Loucy (cell line): ENCODE measurements at regions not wholly inside any gene's neighbourhood (a gene's known extent, or its start where the extent isn't known, plus 50 kb on each side); places are given as distances from the start of the nearest gene placed in this dataset.

ENCODE experiments used
- H2AFZ ChIP-seq: fragments of 200-600 bp; sonication (generic); 2 replicates; pipeline ENCODE4 v1.6.0; 2016; ENCODE audit warnings: antibody characterized with exemption, mild to moderate bottlenecking, low read length, moderate library complexity
- H3F3A ChIP-seq: fragments of 200-600 bp; 2 replicates; pipeline ENCODE4 v1.6.0; 2016; ENCODE audit warnings: antibody characterized with exemption, low read depth, mild to moderate bottlenecking
- H3K27me3 ChIP-seq: fragments of 200-600 bp; sonication (generic); 2 replicates; pipeline ENCODE4 v1.6.1; 2014; ENCODE audit warnings: low read length, mild to moderate bottlenecking; ENCODE audit not compliant: insufficient read depth, poor library complexity, severe bottlenecking
- H3K36me3 ChIP-seq: fragments of 200-600 bp; sonication (generic); 2 replicates; pipeline ENCODE4 v1.6.1; 2016; ENCODE audit warnings: low read length; ENCODE audit not compliant: insufficient read depth
- H3K4me1 ChIP-seq: fragments of 200-600 bp; sonication (generic); 2 replicates; pipeline ENCODE4 v1.5.1; 2014; ENCODE audit warnings: low read length, mild to moderate bottlenecking; ENCODE audit not compliant: insufficient read depth, poor library complexity, severe bottlenecking
- H3K4me2 ChIP-seq: fragments of 200-600 bp; sonication (generic); 2 replicates; pipeline ENCODE4 v1.6.0; 2014; ENCODE audit warnings: antibody characterized with exemption, low read length, low read depth, mild to moderate bottlenecking; ENCODE audit not compliant: poor library complexity, severe bottlenecking
- H3K4me3 ChIP-seq: fragments of 200-600 bp; sonication (generic); 2 replicates; pipeline ENCODE4 v1.5.1; 2014; ENCODE audit warnings: low read length, mild to moderate bottlenecking, mixed read lengths; ENCODE audit not compliant: poor library complexity, severe bottlenecking
- H3K79me2 ChIP-seq: fragments of 200-600 bp; sonication (generic); 2 replicates; pipeline ENCODE4 v1.6.1; 2014; ENCODE audit warnings: low read length; ENCODE audit not compliant: insufficient read depth
- H3K9ac ChIP-seq: fragments of 200-600 bp; sonication (generic); 2 replicates; pipeline ENCODE4 v1.6.0; 2014; ENCODE audit warnings: mild to moderate bottlenecking, low read depth, low read length, moderate library complexity; ENCODE audit not compliant: poor library complexity, severe bottlenecking
- H3K9me2 ChIP-seq: fragments of 200-600 bp; sonication (generic); replicated peaks from 2 replicates; pipeline ENCODE4 v1.6.1; 2016; ENCODE audit warnings: low read depth, low read length, mixed read lengths
- H3K9me3 ChIP-seq: fragments of 200-600 bp; sonication (generic); 2 replicates; pipeline ENCODE4 v1.6.1; 2014; ENCODE audit warnings: mild to moderate bottlenecking, antibody characterized with exemption, low read length, low read depth; ENCODE audit not compliant: insufficient read depth
- H4K20me1 ChIP-seq: fragments of 200-600 bp; sonication (generic); 2 replicates; pipeline ENCODE4 v1.6.0; 2014; ENCODE audit warnings: antibody characterized with exemption, low read length, mild to moderate bottlenecking; ENCODE audit not compliant: insufficient read depth, poor library complexity, severe bottlenecking
- EZH2phosphoT487 ChIP-seq: fragments of 200-600 bp; IDR thresholded peaks from 2 replicates; pipeline ENCODE4 v1.6.1; 2018; ENCODE audit warnings: antibody characterized with exemption, mild to moderate bottlenecking, moderate library complexity, borderline replicate concordance
- TF ChIP-seq, protein P1 (sequence below): fragments of 200-600 bp; sonication (generic); conservative IDR thresholded peaks from 2 replicates; pipeline ENCODE4 v1.5.1; 2014; ENCODE audit warnings: mild to moderate bottlenecking, antibody characterized with exemption, low read length

DNA sequence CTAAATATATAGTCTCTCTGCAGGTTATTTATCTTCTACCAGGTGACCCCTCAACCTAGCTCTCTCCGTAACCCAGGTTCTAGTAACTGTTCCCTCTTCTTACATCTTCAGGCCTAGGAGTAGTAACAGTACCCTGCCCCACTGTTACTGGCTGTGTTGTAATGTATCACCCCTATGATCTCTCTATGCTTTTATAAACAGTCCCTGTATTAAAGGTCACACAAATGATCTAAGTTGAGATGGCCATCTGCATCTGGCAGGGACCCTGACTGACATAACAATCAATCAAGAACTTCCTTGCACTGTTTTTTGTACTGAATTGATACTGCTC is 219.7 kb upstream of the STK17B start:
- Histone ChIP-seq H3K27me3 (no peaks in the 10 kb centered on the region), H3K36me3 (no peaks in the 10 kb centered on the region), H3F3A (no peaks in the 10 kb centered on the region), H4K20me1 (no peaks in the 10 kb centered on the region), H3K79me2 (no peaks in the 10 kb centered on the region), H3K9ac (no peak overlapping the region), H3K9me2 (no peaks in the 10 kb centered on the region), H3K4me2 (no peak overlapping the region), H2AFZ (no peak overlapping the region), H3K4me1 (no peaks in the 10 kb centered on the region), H3K9me3 (no peaks in the 10 kb centered on the region), H3K4me3 (no peak overlapping the region)
- TF ChIP-seq EZH2phosphoT487: no peak
- TF ChIP-seq, protein P1, sequence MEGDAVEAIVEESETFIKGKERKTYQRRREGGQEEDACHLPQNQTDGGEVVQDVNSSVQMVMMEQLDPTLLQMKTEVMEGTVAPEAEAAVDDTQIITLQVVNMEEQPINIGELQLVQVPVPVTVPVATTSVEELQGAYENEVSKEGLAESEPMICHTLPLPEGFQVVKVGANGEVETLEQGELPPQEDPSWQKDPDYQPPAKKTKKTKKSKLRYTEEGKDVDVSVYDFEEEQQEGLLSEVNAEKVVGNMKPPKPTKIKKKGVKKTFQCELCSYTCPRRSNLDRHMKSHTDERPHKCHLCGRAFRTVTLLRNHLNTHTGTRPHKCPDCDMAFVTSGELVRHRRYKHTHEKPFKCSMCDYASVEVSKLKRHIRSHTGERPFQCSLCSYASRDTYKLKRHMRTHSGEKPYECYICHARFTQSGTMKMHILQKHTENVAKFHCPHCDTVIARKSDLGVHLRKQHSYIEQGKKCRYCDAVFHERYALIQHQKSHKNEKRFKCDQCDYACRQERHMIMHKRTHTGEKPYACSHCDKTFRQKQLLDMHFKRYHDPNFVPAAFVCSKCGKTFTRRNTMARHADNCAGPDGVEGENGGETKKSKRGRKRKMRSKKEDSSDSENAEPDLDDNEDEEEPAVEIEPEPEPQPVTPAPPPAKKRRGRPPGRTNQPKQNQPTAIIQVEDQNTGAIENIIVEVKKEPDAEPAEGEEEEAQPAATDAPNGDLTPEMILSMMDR: no peak

DNA sequence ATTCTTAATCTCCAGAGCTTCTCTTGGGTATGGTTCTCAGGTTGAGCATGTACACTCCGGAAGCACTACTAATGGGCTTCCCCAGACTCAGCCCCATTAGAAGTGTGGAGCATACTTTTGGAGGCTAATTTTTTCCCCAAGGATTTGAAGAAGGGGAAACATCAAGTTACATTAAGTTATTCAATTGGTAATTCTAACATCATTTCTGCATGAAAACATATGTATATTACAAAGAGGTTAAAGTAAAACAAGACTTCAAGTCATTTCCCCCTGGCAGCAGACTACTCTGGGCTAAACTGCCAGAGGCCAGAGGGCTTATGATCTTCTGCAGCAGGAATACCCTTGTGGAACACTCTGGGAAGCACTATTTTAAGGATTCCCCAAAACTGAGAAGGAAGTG is 227.7 kb upstream of the STK17B start:
- Histone ChIP-seq H3F3A (no peaks in the 10 kb centered on the region), H3K79me2 (no peaks in the 10 kb centered on the region), H3K9me3 (no peaks in the 10 kb centered on the region), H3K4me1 (no peaks in the 10 kb centered on the region), H2AFZ (no peak overlapping the region), H3K27me3 (no peaks in the 10 kb centered on the region), H3K9ac (no peak overlapping the region), H3K4me2 (no peak overlapping the region), H3K4me3 (no peak overlapping the region), H3K9me2 (no peaks in the 10 kb centered on the region), H4K20me1 (no peaks in the 10 kb centered on the region), H3K36me3 (no peaks in the 10 kb centered on the region)
- no peak for TF ChIP-seq EZH2phosphoT487
- TF ChIP-seq, protein P1: no peak

DNA sequence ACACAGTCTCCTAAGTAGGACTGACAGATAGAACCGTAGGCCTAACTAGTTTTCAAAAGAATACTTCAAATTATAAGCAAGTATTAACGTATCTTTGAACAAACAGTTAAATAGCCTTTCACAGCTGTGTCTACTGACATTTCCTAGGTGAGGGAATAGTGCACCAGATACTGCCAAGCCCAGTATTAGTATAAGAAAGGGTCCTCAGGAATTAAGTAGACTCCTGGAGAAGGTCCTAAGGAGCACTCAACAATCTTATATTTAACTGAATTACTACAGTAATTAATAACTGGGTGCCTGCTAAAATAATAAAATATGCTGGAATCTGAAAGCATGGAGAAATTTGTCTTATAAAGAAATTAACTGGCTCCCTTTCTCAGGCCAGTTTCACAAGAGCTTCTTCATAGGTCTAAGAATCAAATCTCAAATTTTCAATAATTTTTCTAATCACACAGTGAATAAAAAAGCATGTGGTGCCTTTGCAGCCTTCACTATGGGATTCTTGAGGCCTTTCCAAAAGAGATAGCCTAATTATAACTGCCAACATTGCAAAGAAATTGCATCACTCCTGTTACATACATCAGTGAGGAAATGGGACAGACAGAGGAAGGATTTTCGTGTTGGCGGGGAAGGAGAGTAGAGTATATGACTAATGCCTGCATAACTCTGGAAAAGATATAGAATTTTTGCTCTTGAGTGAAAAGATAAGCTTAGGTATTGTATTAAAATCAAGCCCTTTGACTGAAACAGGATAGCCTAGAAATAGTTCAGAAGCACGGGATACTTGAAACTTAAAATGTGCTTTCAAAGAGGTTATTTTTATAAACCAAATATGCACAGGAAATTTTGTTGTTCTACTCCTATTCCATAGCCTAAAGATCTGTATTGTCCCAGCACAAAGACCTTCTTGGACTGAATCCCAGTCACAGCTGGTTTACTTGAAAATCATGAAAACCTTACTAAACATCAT is 228.6 kb upstream of the STK17B start:
- Histone ChIP-seq H3K9me3 (no peaks in the 10 kb centered on the region), H3F3A (no peaks in the 10 kb centered on the region), H3K4me3 (no peak overlapping the region), H4K20me1 (no peaks in the 10 kb centered on the region), H3K36me3 (no peaks in the 10 kb centered on the region), H3K4me2 (no peak overlapping the region), H3K27me3 (no peaks in the 10 kb centered on the region), H3K9me2 (no peaks in the 10 kb centered on the region), H3K4me1 (no peaks in the 10 kb centered on the region), H3K79me2 (no peaks in the 10 kb centered on the region), H3K9ac (no peak overlapping the region), H2AFZ (0 out of 2 replicates have a peak overlapping the region, but pooled peaks have one; percentile 18)
- no peak for TF ChIP-seq EZH2phosphoT487
- TF ChIP-seq, protein P1: no peak
